ENCODE measurements at regions not wholly inside any gene's neighbourhood (a gene's known extent, or its start where the extent isn't known, plus 50 kb on each side); places are given as distances from the start of the nearest gene placed in this dataset.

DNA sequence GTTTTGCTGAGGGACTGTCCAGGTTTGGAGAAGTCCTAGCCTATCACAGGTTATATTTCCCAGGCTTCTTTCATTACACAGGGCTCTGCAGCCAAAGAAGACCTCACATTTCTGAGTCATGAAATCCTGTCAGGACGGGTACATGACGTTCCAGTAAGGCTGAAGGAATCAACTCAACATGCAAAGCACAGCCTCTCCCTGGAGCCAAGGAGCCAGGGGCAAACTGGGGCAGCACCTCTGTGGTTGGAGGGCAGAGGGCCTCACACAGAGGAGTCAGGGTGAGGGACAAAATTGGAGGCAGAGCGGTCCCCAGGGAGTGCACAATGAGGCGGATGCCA is 116.3 kb upstream of the GDF10 start:
- no peaks in the 10 kb centered on the region for H3K4me1 ChIP-seq (ENCODE audit: control insufficient read depth in 1 of 2, insufficient read depth in 1 of 2, low read depth in 1 of 2, low read length in 1 of 2)
- H3K9me3 ChIP-seq = no peaks in the 10 kb centered on the region
- TF ChIP-seq, protein P1, sequence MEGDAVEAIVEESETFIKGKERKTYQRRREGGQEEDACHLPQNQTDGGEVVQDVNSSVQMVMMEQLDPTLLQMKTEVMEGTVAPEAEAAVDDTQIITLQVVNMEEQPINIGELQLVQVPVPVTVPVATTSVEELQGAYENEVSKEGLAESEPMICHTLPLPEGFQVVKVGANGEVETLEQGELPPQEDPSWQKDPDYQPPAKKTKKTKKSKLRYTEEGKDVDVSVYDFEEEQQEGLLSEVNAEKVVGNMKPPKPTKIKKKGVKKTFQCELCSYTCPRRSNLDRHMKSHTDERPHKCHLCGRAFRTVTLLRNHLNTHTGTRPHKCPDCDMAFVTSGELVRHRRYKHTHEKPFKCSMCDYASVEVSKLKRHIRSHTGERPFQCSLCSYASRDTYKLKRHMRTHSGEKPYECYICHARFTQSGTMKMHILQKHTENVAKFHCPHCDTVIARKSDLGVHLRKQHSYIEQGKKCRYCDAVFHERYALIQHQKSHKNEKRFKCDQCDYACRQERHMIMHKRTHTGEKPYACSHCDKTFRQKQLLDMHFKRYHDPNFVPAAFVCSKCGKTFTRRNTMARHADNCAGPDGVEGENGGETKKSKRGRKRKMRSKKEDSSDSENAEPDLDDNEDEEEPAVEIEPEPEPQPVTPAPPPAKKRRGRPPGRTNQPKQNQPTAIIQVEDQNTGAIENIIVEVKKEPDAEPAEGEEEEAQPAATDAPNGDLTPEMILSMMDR (IDR thresholded peaks at IDR 0.05) = no peak
- H3K27ac ChIP-seq = no peak overlapping the region
- H3K36me3 ChIP-seq = no peaks in the 10 kb centered on the region
- no peaks in the 10 kb centered on the region for H3K27me3 ChIP-seq
- H3K4me3 ChIP-seq (ENCODE audit: low read depth in 1 of 2, low read length in 1 of 2) = no peak overlapping the region

DNA sequence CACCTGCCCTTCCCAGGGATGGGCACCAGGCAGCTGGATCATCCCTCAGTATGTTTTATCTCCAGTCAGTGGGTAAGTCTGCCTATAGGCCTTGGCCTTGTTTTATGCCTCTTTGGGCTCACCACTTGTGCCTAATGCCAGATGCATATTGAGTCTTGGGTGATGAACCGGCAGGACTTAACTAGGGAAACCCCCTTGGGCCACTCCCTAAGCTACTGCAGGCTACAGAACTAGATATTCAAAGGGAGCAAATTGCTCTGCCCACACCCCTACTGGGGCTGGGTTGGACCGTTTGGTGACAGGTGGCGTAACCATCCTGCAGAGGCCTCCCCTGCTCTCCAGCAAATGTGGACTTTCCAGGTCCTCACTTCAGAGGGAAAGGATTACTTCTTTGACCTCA is 115.7 kb upstream of the GDF10 start:
- H3K36me3 ChIP-seq = no peaks in the 10 kb centered on the region
- H3K27me3 ChIP-seq = no peaks in the 10 kb centered on the region
- H3K27ac ChIP-seq = no peak overlapping the region
- H3K9me3 ChIP-seq = no peaks in the 10 kb centered on the region
- TF ChIP-seq, protein P1 (IDR thresholded peaks at IDR 0.05) = no peak
- H3K4me3 ChIP-seq (ENCODE audit: low read depth in 1 of 2, low read length in 1 of 2) = no peak overlapping the region
- no peaks in the 10 kb centered on the region for H3K4me1 ChIP-seq (ENCODE audit: control insufficient read depth in 1 of 2, insufficient read depth in 1 of 2, low read depth in 1 of 2, low read length in 1 of 2)

DNA sequence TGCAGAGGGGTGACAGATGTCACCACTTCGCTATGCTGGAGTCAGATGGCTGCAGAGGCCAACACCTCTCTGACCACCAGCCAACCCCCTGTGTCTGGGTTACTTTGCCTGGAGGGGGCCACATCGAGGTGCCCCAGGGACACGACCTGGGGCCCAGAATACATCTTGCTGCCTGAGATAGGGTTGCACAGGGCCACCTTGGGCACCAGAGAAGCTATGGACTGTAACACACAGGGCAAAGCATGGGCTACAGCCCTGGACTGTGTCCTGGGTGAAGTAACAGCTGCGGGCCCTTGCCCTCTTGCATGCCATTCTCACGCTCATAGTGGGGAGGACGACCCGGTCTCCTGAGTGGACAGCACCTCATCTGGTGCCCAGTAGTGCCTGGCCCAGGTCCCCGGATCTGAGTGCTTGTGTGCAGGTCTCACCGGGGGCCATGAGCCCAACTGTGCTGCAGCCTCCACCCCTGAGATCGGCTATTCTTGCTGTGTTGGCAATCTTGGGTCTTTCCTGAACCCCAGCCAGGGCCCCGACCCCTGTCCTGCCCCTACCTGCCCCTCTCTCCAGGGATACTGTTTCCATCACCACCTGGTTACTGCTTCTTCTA is 115.2 kb upstream of the GDF10 start:
- Histone ChIP-seq H3K27me3 (no peaks in the 10 kb centered on the region), H3K27ac (no peak overlapping the region), H3K4me1 (ENCODE audit: control insufficient read depth in 1 of 2, insufficient read depth in 1 of 2, low read depth in 1 of 2, low read length in 1 of 2) (no peaks in the 10 kb centered on the region), H3K9me3 (no peaks in the 10 kb centered on the region), H3K36me3 (no peaks in the 10 kb centered on the region), H3K4me3 (ENCODE audit: low read depth in 1 of 2, low read length in 1 of 2) (no peak overlapping the region)
- TF ChIP-seq, protein P1 (IDR thresholded peaks at IDR 0.05) = no peak

DNA sequence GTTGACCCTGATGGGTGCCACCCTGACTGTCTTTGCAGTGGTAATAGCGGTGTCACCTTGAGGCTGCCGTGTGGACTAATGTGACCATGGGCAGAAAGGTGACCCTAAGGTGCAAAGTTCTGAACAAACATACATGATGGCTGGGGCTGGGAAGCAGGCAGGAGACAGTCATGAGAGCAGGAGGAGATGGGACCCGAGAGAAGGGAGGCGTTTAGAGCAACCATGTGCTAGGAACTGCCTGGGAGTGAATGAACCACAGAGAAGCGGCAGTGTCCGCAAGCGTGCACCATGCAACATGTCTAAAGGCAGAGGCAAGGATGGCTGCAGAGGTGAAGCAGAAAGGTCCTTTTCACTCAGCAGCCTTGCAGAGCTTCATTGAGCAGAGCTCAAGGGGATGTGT is 113.1 kb upstream of the GDF10 start:
- Histone ChIP-seq H3K9me3 (no peaks in the 10 kb centered on the region), H3K4me3 (ENCODE audit: low read depth in 1 of 2, low read length in 1 of 2) (no peak overlapping the region), H3K27me3 (no peaks in the 10 kb centered on the region), H3K27ac (no peak overlapping the region), H3K36me3 (no peaks in the 10 kb centered on the region), H3K4me1 (ENCODE audit: control insufficient read depth in 1 of 2, insufficient read depth in 1 of 2, low read depth in 1 of 2, low read length in 1 of 2) (no peaks in the 10 kb centered on the region)
- TF ChIP-seq, protein P1 (IDR thresholded peaks at IDR 0.05) = no peak

DNA sequence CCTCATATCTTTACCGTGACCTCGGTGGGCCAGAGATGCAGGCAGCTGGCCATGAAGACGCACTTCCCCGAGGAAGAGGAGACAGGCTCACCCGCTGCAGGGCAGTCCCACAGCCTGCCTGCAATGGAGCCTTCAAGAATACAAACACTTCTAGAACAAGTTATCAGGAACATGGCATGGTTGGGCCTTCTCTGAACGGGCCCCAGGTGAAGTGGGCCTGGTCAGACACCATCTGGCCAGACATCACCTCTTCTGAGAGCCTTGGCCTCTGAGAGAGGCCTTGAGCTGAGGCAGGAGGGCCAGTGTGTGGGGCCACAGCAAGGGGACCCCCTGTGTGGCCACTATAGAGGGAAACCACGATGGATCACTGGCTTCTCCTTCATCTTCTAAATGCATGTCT is 112.4 kb upstream of the GDF10 start:
- Histone ChIP-seq H3K27ac (no peak overlapping the region), H3K4me3 (ENCODE audit: low read depth in 1 of 2, low read length in 1 of 2) (no peak overlapping the region), H3K4me1 (ENCODE audit: control insufficient read depth in 1 of 2, insufficient read depth in 1 of 2, low read depth in 1 of 2, low read length in 1 of 2) (no peaks in the 10 kb centered on the region), H3K9me3 (no peaks in the 10 kb centered on the region), H3K36me3 (no peaks in the 10 kb centered on the region), H3K27me3 (no peaks in the 10 kb centered on the region)
- TF ChIP-seq, protein P1 (IDR thresholded peaks at IDR 0.05) = no peak

DNA sequence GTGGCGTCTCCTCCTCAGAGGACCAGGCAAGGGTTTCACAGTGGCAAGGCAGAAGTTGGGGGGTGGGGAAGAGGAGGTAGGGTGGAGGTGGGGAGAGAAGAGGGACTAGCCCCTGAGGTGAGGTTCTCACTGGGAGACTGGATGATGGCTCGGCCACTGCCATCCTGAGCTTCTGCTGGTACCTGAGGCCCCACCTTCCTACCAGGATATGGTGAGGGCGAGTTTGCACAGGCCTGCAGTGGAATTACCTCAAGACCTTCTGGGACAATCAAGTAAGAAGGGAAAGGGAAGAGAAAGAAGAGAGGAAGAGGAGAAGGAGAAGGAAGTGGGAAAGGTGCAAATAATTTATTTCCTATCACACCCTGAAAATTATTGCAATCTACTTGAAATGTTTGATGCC is 111.8 kb upstream of the GDF10 start:
- H3K4me1 ChIP-seq (ENCODE audit: control insufficient read depth in 1 of 2, insufficient read depth in 1 of 2, low read depth in 1 of 2, low read length in 1 of 2) = no peaks in the 10 kb centered on the region

More for the DNA sequence above, 111.8 kb upstream of the GDF10 start:
- TF ChIP-seq, protein P1 (IDR thresholded peaks at IDR 0.05) = no peak
- Histone ChIP-seq H3K4me3 (ENCODE audit: low read depth in 1 of 2, low read length in 1 of 2) (no peak overlapping the region), H3K36me3 (no peaks in the 10 kb centered on the region), H3K9me3 (no peaks in the 10 kb centered on the region), H3K27me3 (no peaks in the 10 kb centered on the region), H3K27ac (no peak overlapping the region)
